ENCODE measurements at regions not wholly inside any gene's neighbourhood (a gene's known extent, or its start where the extent isn't known, plus 50 kb on each side); places are given as distances from the start of the nearest gene placed in this dataset.

- intact Hi-C loops (cut with DNase I; ENCODE audit: low total_unique reads), result no loop called here
- WGBS, 2 donors, result 81 to 92% methylated on average over 7 of the region's 7 CpGs
- H3K27me3 ChIP-seq, result no peaks in the 10 kb centered on the region
Observed at GRCh38 chr18:9009703-9010488, 92.6 kb upstream of the NDUFV2 start.

DNA sequence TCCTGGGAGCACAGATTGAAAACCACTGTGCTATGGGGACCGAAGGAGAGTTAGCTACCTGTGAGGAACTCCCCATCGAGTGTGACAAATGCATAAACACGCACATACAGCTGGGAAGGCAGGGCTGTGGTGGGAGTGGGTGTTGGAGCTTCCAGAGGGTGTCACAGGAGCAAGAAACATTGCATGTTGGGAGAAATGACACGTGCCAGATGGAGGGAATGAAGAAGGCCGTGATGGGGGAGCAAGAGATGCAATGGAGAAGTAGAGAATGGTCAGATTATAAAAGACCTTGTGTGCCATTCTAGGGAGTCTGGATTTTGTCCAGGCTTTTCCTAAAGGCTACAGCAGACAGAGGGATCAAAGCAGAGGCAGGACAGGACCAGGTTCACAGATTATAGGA, 91.1 kb upstream of the NDUFV2 start:
- Histone ChIP-seq H3K4me3 (no peak overlapping the region), H3K27me3 (no peaks in the 10 kb centered on the region), H3K9me3 (no peaks in the 10 kb centered on the region), H3K36me3 (ENCODE audit: low read depth, missing control alignments) (no peaks in the 10 kb centered on the region), H3K27ac (no peak overlapping the region), H3K4me1 (peaks cover 1% of the 10 kb centered on the region)
- TF ChIP-seq CTCF (IDR thresholded peaks at IDR 0.05), result no peak
- TF ChIP-seq POLR2A (IDR thresholded peaks at IDR 0.05), result no peak
- no peak for DNase-seq
- WGBS, 2 donors, result 82 to 92% methylated on average over 5 of the region's 5 CpGs
- intact Hi-C loops (cut with DNase I; ENCODE audit: low total_unique reads), result no loop called here

More at GRCh38 chr18:9009703-9010488, 92.6 kb upstream of the NDUFV2 start:
- no peak overlapping the region for H3K4me3 ChIP-seq
- no peaks in the 10 kb centered on the region for H3K9me3 ChIP-seq
- DNase-seq, result no peak
- H3K27ac ChIP-seq, result no peak overlapping the region
- no peaks in the 10 kb centered on the region for H3K4me1 ChIP-seq
- TF ChIP-seq POLR2A (IDR thresholded peaks at IDR 0.05) (no peak), CTCF (IDR thresholded peaks at IDR 0.05) (no peak)
- H3K36me3 ChIP-seq (ENCODE audit: low read depth, missing control alignments), result no peaks in the 10 kb centered on the region

GRCh38 chr18:9013926-9014373, 88.5 kb upstream of the NDUFV2 start:
- Histone ChIP-seq H3K27me3 (no peaks in the 10 kb centered on the region), H3K36me3 (ENCODE audit: low read depth, missing control alignments) (no peaks in the 10 kb centered on the region), H3K27ac (no peak overlapping the region), H3K4me1 (peaks cover 16% of the 10 kb centered on the region), H3K4me3 (no peak overlapping the region), H3K9me3 (no peaks in the 10 kb centered on the region)
- intact Hi-C loops (cut with DNase I; ENCODE audit: low total_unique reads), result no loop called here
- DNase-seq, result no peak
- TF ChIP-seq POLR2A (IDR thresholded peaks at IDR 0.05) (no peak), CTCF (IDR thresholded peaks at IDR 0.05) (no peak)
- WGBS, 2 donors, result 91 to 98% methylated on average over 2 of the region's 2 CpGs

DNA sequence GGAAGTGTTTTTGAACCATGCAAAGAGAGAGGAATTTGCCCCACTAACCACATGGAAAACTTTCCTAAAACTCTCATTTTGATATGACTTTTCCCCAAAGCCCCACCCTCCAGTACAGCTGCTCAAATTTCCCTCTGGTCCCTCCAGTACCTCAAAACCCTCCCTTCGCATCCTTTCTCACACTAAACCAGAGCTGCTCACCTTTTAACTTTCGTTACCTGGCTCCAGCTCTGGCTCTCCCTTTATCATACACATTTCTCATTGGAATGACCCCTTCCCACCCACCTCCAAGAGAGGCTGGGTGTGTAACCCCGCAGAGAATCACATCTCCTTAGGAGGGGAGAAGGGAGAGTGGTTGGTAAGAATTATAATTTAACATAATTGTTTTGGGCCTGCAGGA, 86.8 kb upstream of the NDUFV2 start:
- intact Hi-C loops (cut with DNase I; ENCODE audit: low total_unique reads), result no loop called here
- no peaks in the 10 kb centered on the region for H3K36me3 ChIP-seq (ENCODE audit: low read depth, missing control alignments)
- peaks cover 16% of the 10 kb centered on the region for H3K4me1 ChIP-seq
- 90 to 93% methylated on average over 3 of the region's 3 CpGs for WGBS, 2 donors
- TF ChIP-seq POLR2A (IDR thresholded peaks at IDR 0.05) (no peak), CTCF (IDR thresholded peaks at IDR 0.05) (no peak)
- no peaks in the 10 kb centered on the region for H3K27me3 ChIP-seq
- no peak overlapping the region for H3K4me3 ChIP-seq
- DNase-seq, result no peak
- H3K27ac ChIP-seq, result no peak overlapping the region
- no peaks in the 10 kb centered on the region for H3K9me3 ChIP-seq

All from testis (tissue), 2 donors.